Lower leg skin (tissue), 3 donors: ENCODE measurements at regions not wholly inside any gene's neighbourhood (a gene's known extent, or its start where the extent isn't known, plus 50 kb on each side); places are given as distances from the start of the nearest gene placed in this dataset.

Source experiments
- POLR2A ChIP-seq, 2 donors: fragments of 450-650 bp; IDR thresholded peaks; one replicate each; pipeline ENCODE4 v1.6.1; 2016 to 2017; ENCODE audit warnings: antibody characterized with exemption in 2 of 2, mild to moderate bottlenecking in 1 of 2, moderate library complexity in 1 of 2
- TF ChIP-seq, protein P1 (sequence below), 3 donors: fragments of 450-650 bp; IDR thresholded peaks; one replicate each; pipeline ENCODE4 v1.5.1; 2016; ENCODE audit warnings: antibody characterized with exemption in 3 of 3, mild to moderate bottlenecking in 3 of 3, moderate library complexity in 2 of 3

DNA sequence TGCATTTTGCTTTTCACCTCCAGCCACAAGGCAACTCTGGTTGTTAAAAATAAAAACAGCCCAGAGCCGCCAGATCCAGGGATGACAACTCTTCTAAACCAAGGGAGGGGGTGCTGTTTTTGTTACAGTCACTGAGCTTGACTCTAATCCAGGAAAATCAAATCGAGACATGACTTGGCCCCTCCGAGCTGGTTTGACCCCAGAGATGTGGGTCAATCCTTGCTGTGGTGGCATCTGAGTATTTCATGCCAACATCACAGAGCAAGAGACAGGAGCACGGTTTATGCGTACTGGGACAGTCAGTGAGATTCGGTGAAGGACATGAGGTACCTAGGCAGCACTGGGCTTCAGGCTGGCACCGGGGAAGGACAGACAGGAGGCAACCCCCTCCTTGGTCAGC, 88.8 kb upstream of the ZMIZ1 start:
- TF ChIP-seq, protein P1, sequence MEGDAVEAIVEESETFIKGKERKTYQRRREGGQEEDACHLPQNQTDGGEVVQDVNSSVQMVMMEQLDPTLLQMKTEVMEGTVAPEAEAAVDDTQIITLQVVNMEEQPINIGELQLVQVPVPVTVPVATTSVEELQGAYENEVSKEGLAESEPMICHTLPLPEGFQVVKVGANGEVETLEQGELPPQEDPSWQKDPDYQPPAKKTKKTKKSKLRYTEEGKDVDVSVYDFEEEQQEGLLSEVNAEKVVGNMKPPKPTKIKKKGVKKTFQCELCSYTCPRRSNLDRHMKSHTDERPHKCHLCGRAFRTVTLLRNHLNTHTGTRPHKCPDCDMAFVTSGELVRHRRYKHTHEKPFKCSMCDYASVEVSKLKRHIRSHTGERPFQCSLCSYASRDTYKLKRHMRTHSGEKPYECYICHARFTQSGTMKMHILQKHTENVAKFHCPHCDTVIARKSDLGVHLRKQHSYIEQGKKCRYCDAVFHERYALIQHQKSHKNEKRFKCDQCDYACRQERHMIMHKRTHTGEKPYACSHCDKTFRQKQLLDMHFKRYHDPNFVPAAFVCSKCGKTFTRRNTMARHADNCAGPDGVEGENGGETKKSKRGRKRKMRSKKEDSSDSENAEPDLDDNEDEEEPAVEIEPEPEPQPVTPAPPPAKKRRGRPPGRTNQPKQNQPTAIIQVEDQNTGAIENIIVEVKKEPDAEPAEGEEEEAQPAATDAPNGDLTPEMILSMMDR (IDR thresholded peaks at IDR 0.05) = no peak
- no peak for TF ChIP-seq POLR2A (IDR thresholded peaks at IDR 0.05)
